ENCODE measurements at regions not wholly inside any gene's neighbourhood (a gene's known extent, or its start where the extent isn't known, plus 50 kb on each side); places are given as distances from the start of the nearest gene placed in this dataset.

- Histone ChIP-seq H3K4me1 (ENCODE audit: control insufficient read depth in 1 of 2, insufficient read depth in 2 of 2, low read depth in 1 of 2, low read length in 1 of 2) (peaks cover 0 to 5% of the 10 kb centered on the region in 2 experiments; a peak in 1 of 4 replicates), H3K79me2 (ENCODE audit: insufficient read depth) (no peaks in the 10 kb centered on the region), H3K9ac (no peak overlapping the region), H3K4me2 (no peak overlapping the region), H3K36me3 (replicated peaks in 1 of 2; ENCODE audit: control insufficient read depth in 1 of 2, insufficient read depth in 2 of 2, low read length in 1 of 2) (no peaks in the 10 kb centered on the region), H3F3A (replicated peaks; ENCODE audit: insufficient read depth) (peaks cover 3% of the 10 kb centered on the region), H3K4me3 (ENCODE audit: low read depth in 2 of 2, low read length in 1 of 2) (no peak overlapping the region), H3K9me3 (no peaks in the 10 kb centered on the region), H3K27me3 (ENCODE audit: insufficient read depth) (no peaks in the 10 kb centered on the region), H4K20me1 (ENCODE audit: insufficient read depth) (no peaks in the 10 kb centered on the region), H2AFZ (ENCODE audit: low read depth) (no peak overlapping the region), H3K9me2 (no peaks in the 10 kb centered on the region), H3K27ac (ENCODE audit: low read depth in 2 of 2, low read length in 1 of 2) (peak overlapping the region in 1 of 2 experiments; percentile 14; a peak in 1 of 4 replicates)
- DNase-seq: no peak
- TF ChIP-seq FOXJ3 (CRISPR knock-in tag; IDR thresholded peaks at IDR 0.05) (no peak), FOXM1 (IDR thresholded peaks at IDR 0.05; ENCODE audit: low read depth) (no peak), FOSL2 (IDR thresholded peaks at IDR 0.05; ENCODE audit: borderline replicate concordance, low read depth) (no peak), TEAD4 (IDR thresholded peaks at IDR 0.05; ENCODE audit: borderline replicate concordance, insufficient read depth) (no peak), PBX3 (IDR thresholded peaks at IDR 0.05) (no peak), MXI1 (IDR thresholded peaks at IDR 0.05; ENCODE audit: low read depth, low read length) (no peak), NRF1 (IDR thresholded peaks at IDR 0.05; ENCODE audit: low read depth, low read length) (no peak), RFX5 (IDR thresholded peaks at IDR 0.05; ENCODE audit: low read length) (no peak), SMC3 (IDR thresholded peaks at IDR 0.05; ENCODE audit: low read depth, low read length) (no peak), YY1 (IDR thresholded peaks at IDR 0.05; ENCODE audit: low read depth) (no peak), REST (IDR thresholded peaks at IDR 0.05; ENCODE audit: low read depth, low read length) (no peak), RAD21 (IDR thresholded peaks at IDR 0.05; ENCODE audit: low read length) (no peak), CHD2 (IDR thresholded peaks at IDR 0.05; ENCODE audit: low read length, partially characterized antibody) (no peak), ZBTB33 (IDR thresholded peaks at IDR 0.05; ENCODE audit: borderline replicate concordance, low read depth) (no peak), USF1 (IDR thresholded peaks at IDR 0.05; ENCODE audit: borderline replicate concordance, low read depth) (no peak)
- ChIA-PET POLR2A (no interaction called here), CTCF (interaction anchor here (0.9 kb wide), 1 partner anchor 11 kb away, joined by 3 read pairs; no protein-coding TSS in a partner anchor)
- 45% methylated on average over 2 of the region's 2 CpGs for WGBS (ENCODE audit: low lambda C conversion rate)
Measured at GRCh38 chr6:105569706-105570105, 166.8 kb upstream of the PREP start.
